Left ventricle myocardium inferior (tissue), 1 donor: ENCODE measurements at regions not wholly inside any gene's neighbourhood (a gene's known extent, or its start where the extent isn't known, plus 50 kb on each side); places are given as distances from the start of the nearest gene placed in this dataset.

Experiments used
- DNase-seq: peaks from one replicate; pipeline ENCODE4 v3.0.0-alpha.2; 2020
- H3K27ac ChIP-seq: fragments of 200-600 bp; replicated peaks from 2 replicates; pipeline ENCODE4 v1.8.0; 2021
- H3K27me3 ChIP-seq: fragments of 200-600 bp; 2 replicates; pipeline ENCODE4 v1.8.0; 2021; ENCODE audit warnings: low read depth
- H3K36me3 ChIP-seq: fragments of 200-600 bp; 2 replicates; pipeline ENCODE4 v1.8.0; 2021
- H3K4me1 ChIP-seq: fragments of 200-600 bp; 2 replicates; pipeline ENCODE4 v1.8.0; 2021
- H3K4me3 ChIP-seq: fragments of 200-600 bp; 2 replicates; pipeline ENCODE4 v1.8.0; 2021; ENCODE audit warnings: mild to moderate bottlenecking, moderate library complexity
- H3K9me3 ChIP-seq: fragments of 200-600 bp; replicated peaks from 2 replicates; pipeline ENCODE4 v1.8.0; 2021
- CTCF ChIP-seq: fragments of 200-600 bp; IDR thresholded peaks from 2 replicates; pipeline ENCODE4 v1.8.0; 2021; ENCODE audit warnings: antibody characterized with exemption, mild to moderate bottlenecking, borderline replicate concordance
- intact Hi-C: fragments of 100-400 bp; cut with micrococcal nuclease; formaldehyde crosslinking; loops from one replicate; pipeline ENCODE4 v1.11.0; 2022
- donor health status: DM: no; HTN: yes; CAD: no; lungs with severe emphysema.

- no peak for DNase-seq
- Histone ChIP-seq H3K36me3 (no peaks in the 10 kb centered on the region), H3K27me3 (peaks cover 26% of the 10 kb centered on the region), H3K4me3 (no peak overlapping the region), H3K4me1 (no peaks in the 10 kb centered on the region), H3K9me3 (peaks cover 40% of the 10 kb centered on the region), H3K27ac (no peak overlapping the region)
- intact Hi-C loops, result no loop called here
- TF ChIP-seq CTCF, result no peak
Observed at GRCh38 chr2:239455436-239456203, 54.8 kb upstream of the HDAC4 start.

- intact Hi-C loops, result no loop called here
- Histone ChIP-seq H3K4me1 (no peaks in the 10 kb centered on the region), H3K36me3 (no peaks in the 10 kb centered on the region), H3K27me3 (peaks cover 26% of the 10 kb centered on the region), H3K9me3 (peaks cover 40% of the 10 kb centered on the region), H3K27ac (no peak overlapping the region), H3K4me3 (no peak overlapping the region)
- no peak for TF ChIP-seq CTCF
- no peak for DNase-seq
Observed at GRCh38 chr2:239454507-239454906, 53.7 kb upstream of the HDAC4 start.
